Duodenal mucosa (tissue), 2 donors: ENCODE measurements at regions not wholly inside any gene's neighbourhood (a gene's known extent, or its start where the extent isn't known, plus 50 kb on each side); places are given as distances from the start of the nearest gene placed in this dataset.

Experiments used
- H3K27ac ChIP-seq: one replicate; pipeline ENCODE4 v1.7.0; 2013; ENCODE audit warnings: low read depth, low read length
- H3K27me3 ChIP-seq, 2 donors: one replicate each; pipeline ENCODE4 v1.7.0; 2013; ENCODE audit warnings: low read length in 2 of 2, control low read depth in 1 of 2; ENCODE audit not compliant: insufficient read depth in 2 of 2, control insufficient read depth in 1 of 2
- H3K36me3 ChIP-seq, 2 donors: one replicate each; pipeline ENCODE4 v1.7.0; 2013; ENCODE audit warnings: low read length in 2 of 2, control low read depth in 1 of 2; ENCODE audit not compliant: insufficient read depth in 2 of 2, control insufficient read depth in 1 of 2
- H3K4me1 ChIP-seq, 2 donors: one replicate each; pipeline ENCODE4 v1.7.0; 2013; ENCODE audit warnings: low read length in 2 of 2, control low read depth in 1 of 2; ENCODE audit not compliant: insufficient read depth in 2 of 2, control insufficient read depth in 1 of 2
- H3K4me3 ChIP-seq, 2 donors: one replicate each; pipeline ENCODE4 v1.7.0; 2013; ENCODE audit warnings: low read length in 2 of 2, low read depth in 1 of 2
- H3K9ac ChIP-seq, 2 donors: one replicate each; pipeline ENCODE4 v1.7.0; 2013; ENCODE audit warnings: low read length in 2 of 2, low read depth in 1 of 2
- H3K9me3 ChIP-seq, 2 donors: one replicate each; pipeline ENCODE4 v1.7.0; 2013; ENCODE audit warnings: low read length in 2 of 2, control low read depth in 1 of 2; ENCODE audit not compliant: control insufficient read depth in 1 of 2

- Histone ChIP-seq H3K4me3 (no peak overlapping the region), H3K27me3 (no peaks in the 10 kb centered on the region), H3K9ac (no peak overlapping the region), H3K27ac (no peak overlapping the region), H3K9me3 (no peaks in the 10 kb centered on the region), H3K36me3 (no peaks in the 10 kb centered on the region), H3K4me1 (no peaks in the 10 kb centered on the region)
These were observed 241.1 kb downstream of the RAB38 start for GRCh38 chr11:87934182-87934581.

- Histone ChIP-seq H3K9ac (no peak overlapping the region), H3K27me3 (no peaks in the 10 kb centered on the region), H3K36me3 (no peaks in the 10 kb centered on the region), H3K4me1 (no peaks in the 10 kb centered on the region), H3K4me3 (no peak overlapping the region), H3K27ac (no peak overlapping the region), H3K9me3 (no peaks in the 10 kb centered on the region)
These were observed 248.8 kb downstream of the RAB38 start for GRCh38 chr11:87926250-87926970.

- no peaks in the 10 kb centered on the region for H3K4me1 ChIP-seq
- no peak overlapping the region for H3K4me3 ChIP-seq
- no peak overlapping the region for H3K27ac ChIP-seq
- no peaks in the 10 kb centered on the region for H3K36me3 ChIP-seq
- no peak overlapping the region for H3K9ac ChIP-seq
- H3K27me3 ChIP-seq: no peaks in the 10 kb centered on the region
- no peaks in the 10 kb centered on the region for H3K9me3 ChIP-seq
These were observed 251.1 kb downstream of the RAB38 start for GRCh38 chr11:87924125-87924524.

- no peak overlapping the region for H3K9ac ChIP-seq
- no peaks in the 10 kb centered on the region for H3K27me3 ChIP-seq
- H3K4me3 ChIP-seq: no peak overlapping the region
These were observed 258.1 kb downstream of the RAB38 start for GRCh38 chr11:87917111-87917510.

GRCh38 chr11:87909178-87909577, 266.1 kb downstream of the RAB38 start:
- H3K4me3 ChIP-seq: no peak overlapping the region
- H3K36me3 ChIP-seq: no peaks in the 10 kb centered on the region
- no peak overlapping the region for H3K9ac ChIP-seq
- H3K4me1 ChIP-seq: no peaks in the 10 kb centered on the region
- no peaks in the 10 kb centered on the region for H3K27me3 ChIP-seq
- no peak overlapping the region for H3K27ac ChIP-seq
- no peaks in the 10 kb centered on the region for H3K9me3 ChIP-seq

More at GRCh38 chr11:87917111-87917510, 258.1 kb downstream of the RAB38 start:
- Histone ChIP-seq H3K36me3 (no peaks in the 10 kb centered on the region), H3K4me1 (no peaks in the 10 kb centered on the region), H3K9me3 (no peaks in the 10 kb centered on the region), H3K27ac (no peak overlapping the region)

- Histone ChIP-seq H3K36me3 (no peaks in the 10 kb centered on the region), H3K4me3 (no peak overlapping the region), H3K27me3 (no peaks in the 10 kb centered on the region), H3K4me1 (no peaks in the 10 kb centered on the region), H3K9me3 (no peaks in the 10 kb centered on the region), H3K9ac (no peak overlapping the region), H3K27ac (no peak overlapping the region)
These were observed 267.2 kb downstream of the RAB38 start for GRCh38 chr11:87908086-87908485.

- Histone ChIP-seq H3K9ac (no peak overlapping the region), H3K4me3 (no peak overlapping the region), H3K27ac (no peak overlapping the region), H3K27me3 (no peaks in the 10 kb centered on the region), H3K36me3 (no peaks in the 10 kb centered on the region), H3K4me1 (no peaks in the 10 kb centered on the region), H3K9me3 (no peaks in the 10 kb centered on the region)
These were observed 271.9 kb downstream of the RAB38 start for GRCh38 chr11:87903345-87903744.

GRCh38 chr11:87901341-87901740, 273.9 kb downstream of the RAB38 start:
- Histone ChIP-seq H3K27ac (no peak overlapping the region), H3K27me3 (no peaks in the 10 kb centered on the region), H3K4me1 (no peaks in the 10 kb centered on the region), H3K36me3 (no peaks in the 10 kb centered on the region), H3K4me3 (no peak overlapping the region), H3K9me3 (no peaks in the 10 kb centered on the region), H3K9ac (no peak overlapping the region)

GRCh38 chr11:87897921-87898320, 277.3 kb downstream of the RAB38 start:
- Histone ChIP-seq H3K36me3 (no peaks in the 10 kb centered on the region), H3K4me1 (no peaks in the 10 kb centered on the region), H3K27me3 (no peaks in the 10 kb centered on the region), H3K9me3 (no peaks in the 10 kb centered on the region), H3K4me3 (no peak overlapping the region), H3K27ac (no peak overlapping the region), H3K9ac (no peak overlapping the region)

- Histone ChIP-seq H3K9ac (no peak overlapping the region), H3K27ac (no peak overlapping the region), H3K36me3 (no peaks in the 10 kb centered on the region), H3K4me3 (no peak overlapping the region), H3K4me1 (no peaks in the 10 kb centered on the region), H3K9me3 (no peaks in the 10 kb centered on the region), H3K27me3 (no peaks in the 10 kb centered on the region)
These were observed 278.2 kb downstream of the RAB38 start for GRCh38 chr11:87897071-87897470.
